Gastroesophageal sphincter (tissue), 4 donors: ENCODE measurements at regions not wholly inside any gene's neighbourhood (a gene's known extent, or its start where the extent isn't known, plus 50 kb on each side); places are given as distances from the start of the nearest gene placed in this dataset.

Experiments
- ATAC-seq: fragments of 150-250 bp; one replicate; pipeline ENCODE4 v1.9.1; 2016; ENCODE audit warnings: mild to moderate bottlenecking, moderate library complexity
- H3K27ac ChIP-seq, 4 donors: fragments of 200-600 bp; sonication (generic) in 3 of 4; 1 replicate in 3 of 4; 2 replicates in 1 of 4; pipeline ENCODE4 v1.5.1; 2016 to 2019
- H3K27me3 ChIP-seq: fragments of 200-600 bp; sonication (generic); one replicate; pipeline ENCODE4 v1.5.1; 2019
- H3K36me3 ChIP-seq, 2 donors: fragments of 200-600 bp; sonication (generic); one replicate each; pipeline ENCODE4 v1.5.1; 2019; ENCODE audit warnings: control low read depth in 1 of 2
- H3K4me1 ChIP-seq, 3 donors: fragments of 200-600 bp; sonication (generic); 1 replicate in 2 of 3; 2 replicates in 1 of 3; pipeline ENCODE4 v1.5.1; 2016 to 2019; ENCODE audit warnings: control low read depth in 2 of 3
- H3K4me3 ChIP-seq, 2 donors: fragments of 200-600 bp; sonication (generic); one replicate each; pipeline ENCODE4 v1.5.1; 2019; ENCODE audit warnings: mild to moderate bottlenecking in 1 of 2, moderate library complexity in 1 of 2
- H3K9me3 ChIP-seq, 3 donors: fragments of 200-600 bp; sonication (generic); one replicate each; pipeline ENCODE4 v1.5.1; 2017 to 2019; ENCODE audit warnings: control low read depth in 2 of 3
- CTCF ChIP-seq, 4 experiments: fragments of 200-600 bp in 2 of 4; fragments of 450-650 bp in 2 of 4; sonication (generic) in 1 of 4; IDR thresholded peaks; one replicate each; pipeline ENCODE4 v1.5.1; 2017 to 2019; ENCODE audit warnings: antibody characterized with exemption in 4 of 4, mild to moderate bottlenecking in 2 of 4, moderate library complexity in 2 of 4
- EP300 ChIP-seq: sonication (generic); formaldehyde crosslinking; IDR thresholded peaks from one replicate; pipeline ENCODE4 v1.6.1; 2017; ENCODE audit warnings: antibody characterized with exemption, mild to moderate bottlenecking
- POLR2A ChIP-seq, 2 donors: fragments of 450-650 bp; IDR thresholded peaks; one replicate each; pipeline ENCODE4 v1.6.1; 2017; ENCODE audit warnings: antibody characterized with exemption in 2 of 2, mild to moderate bottlenecking in 2 of 2, moderate library complexity in 1 of 2
- POLR2AphosphoS5 ChIP-seq: sonication (generic); formaldehyde crosslinking; IDR thresholded peaks from one replicate; pipeline ENCODE4 v1.6.1; 2017; ENCODE audit warnings: antibody characterized with exemption
- WGBS, 2 donors: methylation state at CpG; one replicate each; pipeline ENCODE4 v1.1.5; 2018; ENCODE audit warnings: low coverage in 1 of 2; 5-methylcytosine and 5-hydroxymethylcytosine counted together

DNA sequence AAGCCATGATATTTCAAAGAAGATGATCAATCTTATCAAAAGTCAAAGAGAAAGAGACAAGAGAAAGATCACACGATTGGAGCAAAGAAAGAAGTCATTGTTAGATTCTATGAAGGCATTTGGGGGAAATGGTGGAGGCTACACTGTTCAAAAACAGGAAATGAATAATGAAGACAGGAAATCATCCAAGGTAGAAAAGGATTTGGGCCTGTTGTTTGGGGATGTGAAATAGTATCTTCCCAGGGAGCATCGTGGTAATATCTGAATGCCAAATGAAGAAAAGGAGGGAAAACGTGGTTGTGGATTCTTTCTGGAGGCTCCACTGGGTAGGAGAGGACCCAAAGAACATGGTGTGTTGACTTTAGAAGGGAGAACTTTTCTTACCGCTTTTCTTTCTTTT, 482.4 kb downstream of the NLGN4X start:
- no peak overlapping the region for H3K4me3 ChIP-seq
- 75 to 76% methylated on average over 4 of the region's 4 CpGs for WGBS, 2 donors
- H3K4me1 ChIP-seq, result no peaks in the 10 kb centered on the region
- H3K36me3 ChIP-seq, result no peaks in the 10 kb centered on the region
- no peaks in the 10 kb centered on the region for H3K27me3 ChIP-seq
- no peak for ATAC-seq
- H3K27ac ChIP-seq, result no peak overlapping the region
- TF ChIP-seq EP300 (no peak), CTCF (IDR thresholded peaks at IDR 0.05) (no peak), POLR2A (IDR thresholded peaks at IDR 0.05) (no peak), POLR2AphosphoS5 (no peak)
- H3K9me3 ChIP-seq, result no peaks in the 10 kb centered on the region

- Histone ChIP-seq H3K4me3 (no peak overlapping the region), H3K9me3 (no peaks in the 10 kb centered on the region), H3K4me1 (no peaks in the 10 kb centered on the region), H3K27ac (no peak overlapping the region), H3K36me3 (no peaks in the 10 kb centered on the region), H3K27me3 (no peaks in the 10 kb centered on the region)
- TF ChIP-seq POLR2AphosphoS5, result no peak
- TF ChIP-seq POLR2A (IDR thresholded peaks at IDR 0.05), result no peak
- no peak for TF ChIP-seq EP300
- TF ChIP-seq CTCF (IDR thresholded peaks at IDR 0.05), result no peak
- WGBS, 2 donors, result 45 to 53% methylated on average over 3 of the region's 3 CpGs
- no peak for ATAC-seq
These were observed 495.2 kb downstream of the NLGN4X start for GRCh38 chrX:5733501-5733900.

DNA sequence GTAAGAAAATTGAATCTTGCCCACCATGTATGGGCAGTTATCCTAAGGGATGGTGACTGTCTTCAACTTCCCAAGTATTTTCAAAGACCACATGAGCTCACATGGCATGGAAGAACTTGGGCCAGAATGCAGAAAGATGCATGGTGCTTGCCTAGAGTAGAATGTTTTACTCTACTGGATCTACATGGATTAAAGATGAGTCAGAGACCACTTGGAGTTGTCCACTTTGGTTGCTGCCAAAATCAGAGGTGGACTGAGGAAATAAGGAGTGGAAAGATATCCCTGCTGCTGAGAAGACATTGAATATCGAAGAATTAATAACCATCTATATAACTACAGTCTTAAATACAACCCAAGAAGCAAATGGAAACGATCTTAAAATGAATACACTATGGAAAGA, 498.1 kb downstream of the NLGN4X start:
- H3K4me3 ChIP-seq, result no peak overlapping the region
- no peaks in the 10 kb centered on the region for H3K9me3 ChIP-seq
- no peaks in the 10 kb centered on the region for H3K4me1 ChIP-seq
- no peak overlapping the region for H3K27ac ChIP-seq
- no peak for ATAC-seq
- no peaks in the 10 kb centered on the region for H3K36me3 ChIP-seq
- H3K27me3 ChIP-seq, result no peaks in the 10 kb centered on the region
- TF ChIP-seq POLR2AphosphoS5, result no peak
- TF ChIP-seq CTCF (IDR thresholded peaks at IDR 0.05), result no peak
- TF ChIP-seq POLR2A (IDR thresholded peaks at IDR 0.05), result no peak
- no peak for TF ChIP-seq EP300
- WGBS, 2 donors, result 39 to 50% methylated on average over 2 of the region's 2 CpGs

DNA sequence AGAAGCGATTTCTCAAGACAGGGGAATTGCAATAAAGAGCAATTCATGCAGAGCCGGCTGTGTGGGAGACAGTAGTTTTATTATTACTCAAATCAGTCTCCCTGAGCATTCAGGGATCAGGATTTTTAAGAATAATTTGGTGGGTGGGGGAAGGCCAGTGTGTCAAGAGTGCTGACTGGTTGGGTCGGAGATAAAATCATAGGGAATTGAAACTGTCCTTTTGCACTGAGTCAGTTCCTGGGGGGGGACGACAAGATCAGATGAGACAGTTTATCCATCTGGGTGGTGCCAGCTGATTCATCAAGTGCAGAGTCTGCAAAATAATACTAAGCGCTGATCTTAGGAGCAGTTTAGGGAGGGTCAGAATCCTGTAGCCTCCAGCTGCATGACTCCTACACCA, 502.4 kb downstream of the NLGN4X start:
- Histone ChIP-seq H3K36me3 (no peaks in the 10 kb centered on the region), H3K27ac (no peak overlapping the region), H3K27me3 (no peaks in the 10 kb centered on the region), H3K4me3 (no peak overlapping the region), H3K9me3 (no peaks in the 10 kb centered on the region), H3K4me1 (no peaks in the 10 kb centered on the region)
- peak; percentile 58 for ATAC-seq
- 71 to 76% methylated on average over 1 to 3 of the region's 5 CpGs for whole genome bisulfite sequencing, 2 donors
- TF ChIP-seq POLR2A (IDR thresholded peaks at IDR 0.05) (no peak), CTCF (IDR thresholded peaks at IDR 0.05) (no peak), EP300 (no peak), POLR2AphosphoS5 (no peak)

DNA sequence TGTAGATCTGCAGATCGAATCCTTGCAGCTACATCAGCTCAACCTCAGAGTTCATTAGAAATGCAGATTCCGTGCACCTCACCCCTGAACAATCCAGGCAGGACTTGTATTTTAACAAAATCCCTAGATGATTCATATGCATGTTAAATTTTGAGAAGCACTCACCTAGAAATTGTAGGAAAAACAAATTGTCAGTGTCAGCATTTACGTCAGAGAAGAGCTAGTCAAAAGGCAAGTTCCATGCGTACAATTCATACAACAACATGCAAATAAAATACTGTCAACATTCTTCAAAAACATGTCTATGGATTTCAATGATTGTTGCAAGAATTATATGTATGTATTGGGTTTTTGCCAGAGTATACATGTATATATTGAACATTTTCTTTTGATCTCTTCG, 504.5 kb downstream of the NLGN4X start:
- 73 to 79% methylated on average over 2 to 5 of the region's 5 CpGs for WGBS, 2 donors
- H3K27me3 ChIP-seq, result no peaks in the 10 kb centered on the region
- H3K4me3 ChIP-seq, result no peak overlapping the region
- H3K27ac ChIP-seq, result no peak overlapping the region
- H3K4me1 ChIP-seq, result no peaks in the 10 kb centered on the region
- no peaks in the 10 kb centered on the region for H3K36me3 ChIP-seq
- ATAC-seq, result no peak
- no peaks in the 10 kb centered on the region for H3K9me3 ChIP-seq
- TF ChIP-seq POLR2A (IDR thresholded peaks at IDR 0.05) (no peak), EP300 (no peak), POLR2AphosphoS5 (no peak)
